ENCODE measurements at regions not wholly inside any gene's neighbourhood (a gene's known extent, or its start where the extent isn't known, plus 50 kb on each side); places are given as distances from the start of the nearest gene placed in this dataset.

DNA sequence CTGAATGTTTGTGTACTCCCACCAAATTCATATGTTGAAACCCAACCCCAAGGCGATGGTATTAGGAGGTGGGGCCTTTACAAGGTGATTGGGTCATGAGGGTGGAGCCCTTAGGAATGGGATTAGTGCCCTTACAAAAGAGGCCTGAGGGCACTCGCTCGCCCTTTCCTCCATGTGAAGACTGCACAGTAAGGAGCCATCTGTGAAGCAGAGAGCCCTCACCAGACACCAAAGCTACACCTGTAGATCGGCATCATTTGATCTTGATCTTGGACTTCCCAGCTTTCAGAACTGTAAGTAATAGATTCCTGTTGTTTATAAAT lies 62.9 kb upstream of the FZD7 start:
- H3K9me3 Mint-ChIP-seq, result no peaks in the 10 kb centered on the region
- ATAC-seq (replicated peaks; ENCODE audit: extremely low read depth, poor library complexity, severe bottlenecking) (no peak), DNase-seq (ENCODE audit: low spot score in 2 of 2) (no peak)
- no peaks in the 10 kb centered on the region for H3K4me1 Mint-ChIP-seq
- H3K36me3 Mint-ChIP-seq (ENCODE audit: insufficient read depth), result no peaks in the 10 kb centered on the region
- no peak overlapping the region for H3K27ac Mint-ChIP-seq (ENCODE audit: low read depth)
- H3K27me3 Mint-ChIP-seq, result peaks cover 53% of the 10 kb centered on the region
- H3K4me3 Mint-ChIP-seq, result no peak overlapping the region

DNA sequence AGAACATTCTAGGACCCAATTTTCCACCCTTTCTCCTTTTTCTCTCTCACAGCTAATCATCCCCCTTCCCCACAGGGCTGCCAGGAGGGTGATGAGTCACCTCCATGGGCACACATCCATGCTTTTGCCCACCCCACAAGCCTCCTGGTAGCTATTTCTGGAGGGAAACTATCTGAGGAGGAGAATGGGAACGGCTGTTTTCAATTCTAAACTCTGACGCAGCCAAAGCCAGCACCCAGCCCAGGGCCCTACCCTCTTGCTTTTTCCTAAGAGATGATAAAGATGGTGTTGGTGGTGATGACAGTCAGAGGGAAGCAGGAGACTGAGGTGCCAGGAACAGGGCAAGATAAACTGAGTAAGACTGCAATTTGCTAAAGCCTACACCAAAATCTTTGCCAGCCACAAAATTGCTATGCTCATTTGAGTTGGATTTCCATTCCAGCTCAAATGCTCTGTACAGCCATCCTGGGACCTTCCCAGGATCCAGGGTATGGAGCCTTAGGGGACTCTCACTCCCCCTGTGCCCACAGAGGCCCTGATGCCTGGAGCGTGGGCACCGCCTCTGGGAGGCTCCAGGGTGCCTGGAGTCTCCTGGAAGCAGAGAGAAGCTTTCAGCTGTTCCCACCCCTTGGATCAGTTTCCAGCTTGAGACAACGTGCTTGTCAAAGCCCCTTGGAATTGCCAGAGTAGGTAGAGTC lies 62.0 kb upstream of the FZD7 start:
- peaks cover 60% of the 10 kb centered on the region for H3K27me3 Mint-ChIP-seq
- no peak overlapping the region for H3K27ac Mint-ChIP-seq (ENCODE audit: low read depth)
- DNase-seq (ENCODE audit: low spot score in 2 of 2) (no peak), ATAC-seq (replicated peaks; ENCODE audit: extremely low read depth, poor library complexity, severe bottlenecking) (no peak)
- no peaks in the 10 kb centered on the region for H3K9me3 Mint-ChIP-seq
- H3K4me3 Mint-ChIP-seq, result no peak overlapping the region
- H3K4me1 Mint-ChIP-seq, result no peaks in the 10 kb centered on the region
- H3K36me3 Mint-ChIP-seq (ENCODE audit: insufficient read depth), result no peaks in the 10 kb centered on the region

- H3K36me3 Mint-ChIP-seq (ENCODE audit: insufficient read depth), result no peaks in the 10 kb centered on the region
- ATAC-seq (replicated peaks; ENCODE audit: extremely low read depth, poor library complexity, severe bottlenecking), result no peak
- no peaks in the 10 kb centered on the region for H3K4me1 Mint-ChIP-seq
- DNase-seq (ENCODE audit: low spot score in 2 of 2), result no peak
- no peak overlapping the region for H3K27ac Mint-ChIP-seq (ENCODE audit: low read depth)
- no peaks in the 10 kb centered on the region for H3K9me3 Mint-ChIP-seq
- H3K27me3 Mint-ChIP-seq, result peaks cover 62% of the 10 kb centered on the region
- H3K4me3 Mint-ChIP-seq, result no peak overlapping the region
Measured at GRCh38 chr2:201972621-201973255, 60.9 kb upstream of the FZD7 start.

- H3K9me3 Mint-ChIP-seq, result no peaks in the 10 kb centered on the region
- H3K36me3 Mint-ChIP-seq (ENCODE audit: insufficient read depth), result no peaks in the 10 kb centered on the region
- no peak overlapping the region for H3K4me3 Mint-ChIP-seq
- no peak for ATAC-seq (replicated peaks; ENCODE audit: extremely low read depth, poor library complexity, severe bottlenecking)
- H3K4me1 Mint-ChIP-seq, result no peaks in the 10 kb centered on the region
- no peak for DNase-seq (ENCODE audit: low spot score in 2 of 2)
- H3K27ac Mint-ChIP-seq (ENCODE audit: low read depth), result no peak overlapping the region
- peaks cover 65% of the 10 kb centered on the region for H3K27me3 Mint-ChIP-seq
Measured at GRCh38 chr2:201973305-201973928, 60.2 kb upstream of the FZD7 start.

- Mint-ChIP-seq H3K27ac (ENCODE audit: low read depth) (no peak overlapping the region), H3K36me3 (ENCODE audit: insufficient read depth) (no peaks in the 10 kb centered on the region), H3K27me3 (peaks cover 63% of the 10 kb centered on the region), H3K9me3 (no peaks in the 10 kb centered on the region), H3K4me3 (no peak overlapping the region), H3K4me1 (no peaks in the 10 kb centered on the region)
- no peak for DNase-seq (ENCODE audit: low spot score in 2 of 2)
- no peak for ATAC-seq (replicated peaks; ENCODE audit: extremely low read depth, poor library complexity, severe bottlenecking)
Measured at GRCh38 chr2:201974171-201975100, 59.2 kb upstream of the FZD7 start.

- no peak for DNase-seq (ENCODE audit: low spot score in 2 of 2)
- no peak for ATAC-seq (replicated peaks; ENCODE audit: extremely low read depth, poor library complexity, severe bottlenecking)
- H3K36me3 Mint-ChIP-seq (ENCODE audit: insufficient read depth), result no peaks in the 10 kb centered on the region
- no peaks in the 10 kb centered on the region for H3K4me1 Mint-ChIP-seq
- no peak overlapping the region for H3K4me3 Mint-ChIP-seq
- peaks cover 59% of the 10 kb centered on the region for H3K27me3 Mint-ChIP-seq
- H3K27ac Mint-ChIP-seq (ENCODE audit: low read depth), result no peak overlapping the region
- no peaks in the 10 kb centered on the region for H3K9me3 Mint-ChIP-seq
Measured at GRCh38 chr2:201975434-201975833, 58.2 kb upstream of the FZD7 start.

- Mint-ChIP-seq H3K27ac (ENCODE audit: low read depth) (no peak overlapping the region), H3K36me3 (ENCODE audit: insufficient read depth) (no peaks in the 10 kb centered on the region), H3K27me3 (peaks cover 59% of the 10 kb centered on the region), H3K4me3 (no peak overlapping the region), H3K9me3 (no peaks in the 10 kb centered on the region), H3K4me1 (no peaks in the 10 kb centered on the region)
- no peak for DNase-seq (ENCODE audit: low spot score in 2 of 2)
- no peak for ATAC-seq (replicated peaks; ENCODE audit: extremely low read depth, poor library complexity, severe bottlenecking)
Measured at GRCh38 chr2:201975964-201976612, 57.6 kb upstream of the FZD7 start.

DNA sequence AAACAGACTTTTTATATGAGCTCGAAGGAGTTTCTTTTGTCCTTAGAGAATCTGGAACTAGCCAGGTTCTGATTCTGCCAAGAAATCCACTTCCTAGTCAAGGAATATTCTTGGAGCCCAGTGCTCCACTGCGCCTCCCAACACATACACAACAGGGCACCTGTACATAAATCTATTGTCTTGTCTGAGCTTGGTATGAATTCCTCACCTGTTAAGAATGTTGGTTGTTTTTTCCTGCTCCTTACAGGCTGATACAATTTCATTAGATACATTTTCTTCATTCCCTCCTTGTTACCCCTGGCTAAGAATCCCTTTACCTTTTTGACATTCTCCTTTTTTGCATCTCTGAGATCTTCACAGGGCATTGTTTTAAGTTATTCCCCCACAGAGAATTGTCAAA lies 56.0 kb upstream of the FZD7 start:
- no peaks in the 10 kb centered on the region for H3K9me3 Mint-ChIP-seq
- H3K4me1 Mint-ChIP-seq, result no peaks in the 10 kb centered on the region
- no peak for DNase-seq (ENCODE audit: low spot score in 2 of 2)
- H3K36me3 Mint-ChIP-seq (ENCODE audit: insufficient read depth), result no peaks in the 10 kb centered on the region
- H3K27ac Mint-ChIP-seq (ENCODE audit: low read depth), result no peak overlapping the region
- no peak overlapping the region for H3K4me3 Mint-ChIP-seq
- H3K27me3 Mint-ChIP-seq, result peaks cover 46% of the 10 kb centered on the region
- ATAC-seq (replicated peaks; ENCODE audit: extremely low read depth, poor library complexity, severe bottlenecking), result no peak

DNA sequence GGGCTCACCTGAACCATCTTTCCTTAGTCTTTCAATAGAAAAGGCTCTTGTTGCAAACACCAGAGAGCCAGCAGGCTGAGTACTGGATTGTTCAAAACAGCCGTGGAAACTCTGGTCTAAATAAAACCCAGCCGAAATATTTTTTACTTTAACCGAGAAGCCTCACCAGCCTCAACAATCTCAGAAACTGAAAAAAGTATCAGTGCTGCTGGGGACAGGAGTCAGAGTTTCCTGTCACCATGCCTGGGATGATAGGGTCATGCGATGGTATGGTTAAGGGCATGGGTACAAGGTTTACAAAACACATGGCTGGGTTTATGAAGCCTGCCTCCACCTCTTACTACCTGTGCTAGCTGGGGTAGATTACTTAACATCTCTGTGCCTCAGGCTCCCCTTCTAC lies 55.3 kb upstream of the FZD7 start:
- H3K36me3 Mint-ChIP-seq (ENCODE audit: insufficient read depth), result no peaks in the 10 kb centered on the region
- peaks cover 46% of the 10 kb centered on the region for H3K27me3 Mint-ChIP-seq
- H3K27ac Mint-ChIP-seq (ENCODE audit: low read depth), result no peak overlapping the region
- ATAC-seq (replicated peaks; ENCODE audit: extremely low read depth, poor library complexity, severe bottlenecking) (no peak), DNase-seq (ENCODE audit: low spot score in 2 of 2) (no peak)
- H3K4me3 Mint-ChIP-seq, result no peak overlapping the region
- H3K4me1 Mint-ChIP-seq, result no peaks in the 10 kb centered on the region
- no peaks in the 10 kb centered on the region for H3K9me3 Mint-ChIP-seq

DNA sequence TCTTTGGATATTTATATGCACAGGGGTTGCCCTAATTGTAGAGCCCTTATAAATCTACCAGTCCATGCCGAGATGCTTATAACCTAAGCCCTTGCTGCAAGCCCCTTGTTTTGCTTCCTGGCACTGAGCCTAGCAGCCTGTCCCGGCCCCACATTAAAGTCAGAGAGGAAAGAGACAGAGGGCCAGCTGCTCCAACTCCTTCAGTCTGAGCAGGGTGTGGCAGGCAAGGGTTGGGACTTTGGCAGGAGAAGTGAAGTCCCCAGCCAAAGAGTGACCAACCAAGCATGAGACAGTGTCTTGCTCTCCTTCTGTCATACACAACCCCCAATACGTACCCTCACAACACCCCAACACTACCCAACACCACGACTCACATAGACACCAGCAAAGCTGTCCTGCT lies 54.7 kb upstream of the FZD7 start:
- DNase-seq (ENCODE audit: low spot score in 2 of 2), result no peak
- Mint-ChIP-seq H3K9me3 (no peaks in the 10 kb centered on the region), H3K4me3 (no peak overlapping the region), H3K27me3 (peaks cover 46% of the 10 kb centered on the region), H3K36me3 (ENCODE audit: insufficient read depth) (no peaks in the 10 kb centered on the region), H3K27ac (ENCODE audit: low read depth) (no peak overlapping the region), H3K4me1 (no peaks in the 10 kb centered on the region)
- ATAC-seq (replicated peaks; ENCODE audit: extremely low read depth, poor library complexity, severe bottlenecking), result no peak

- peaks cover 46% of the 10 kb centered on the region for H3K27me3 Mint-ChIP-seq
- no peak for ATAC-seq (replicated peaks; ENCODE audit: extremely low read depth, poor library complexity, severe bottlenecking)
Measured at GRCh38 chr2:201980389-201980821, 53.2 kb upstream of the FZD7 start.

GRCh38 chr2:201980946-201981345 lies 52.7 kb upstream of the FZD7 start:
- H3K27ac Mint-ChIP-seq (ENCODE audit: low read depth), result no peak overlapping the region
- H3K27me3 Mint-ChIP-seq, result peaks cover 43% of the 10 kb centered on the region
- ATAC-seq (replicated peaks; ENCODE audit: extremely low read depth, poor library complexity, severe bottlenecking) (no peak), DNase-seq (ENCODE audit: low spot score in 2 of 2) (no peak)
- H3K9me3 Mint-ChIP-seq, result no peaks in the 10 kb centered on the region
- H3K36me3 Mint-ChIP-seq (ENCODE audit: insufficient read depth), result peaks cover 1% of the 10 kb centered on the region
- no peak overlapping the region for H3K4me3 Mint-ChIP-seq
- H3K4me1 Mint-ChIP-seq, result no peaks in the 10 kb centered on the region

More at GRCh38 chr2:201980389-201980821, 53.2 kb upstream of the FZD7 start:
- Mint-ChIP-seq H3K36me3 (ENCODE audit: insufficient read depth) (no peaks in the 10 kb centered on the region), H3K9me3 (no peaks in the 10 kb centered on the region), H3K27ac (ENCODE audit: low read depth) (no peak overlapping the region), H3K4me3 (no peak overlapping the region), H3K4me1 (no peaks in the 10 kb centered on the region)
- DNase-seq (ENCODE audit: low spot score in 2 of 2), result no peak
